ENCODE measurements at regions not wholly inside any gene's neighbourhood (a gene's known extent, or its start where the extent isn't known, plus 50 kb on each side); places are given as distances from the start of the nearest gene placed in this dataset.
A peak's percentile ranks its signal among the peaks of the same experiment; 100 is the strongest.
"Not testable (repeated sequence)": the region's sequence is repeated elsewhere in the genome, so short reads cannot be mapped to it uniquely, and the experiment has no call there.

DNA sequence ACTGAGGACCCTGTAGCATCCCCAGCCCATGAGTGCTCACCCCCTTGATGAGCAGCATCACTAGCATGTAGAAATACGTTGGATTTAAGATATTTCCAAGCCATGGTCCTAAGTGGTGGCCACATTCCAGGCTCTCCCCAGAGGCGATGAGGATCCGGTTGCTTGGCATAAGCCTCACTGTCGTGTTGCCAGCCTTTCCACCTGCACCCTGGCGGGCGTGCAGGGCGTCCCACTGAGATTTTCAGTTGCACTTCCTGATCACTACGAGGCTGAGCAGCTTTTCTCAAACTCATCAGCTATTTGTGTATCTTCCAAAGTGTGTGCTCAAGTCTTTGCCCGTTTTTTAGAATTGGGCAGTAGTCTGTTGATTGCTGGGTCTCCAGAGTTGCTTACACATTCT, 326.3 kb downstream of the CACNA1B start:
- H3K27me3 ChIP-seq (replicated peaks; ENCODE audit: insufficient read depth); H3K36me3 ChIP-seq; DNase-seq (ENCODE audit: low spot score); H3K4me1 ChIP-seq (replicated peaks); H3K27ac ChIP-seq; H3K9me3 ChIP-seq; intact Hi-C loops (cut with DNase I); H3K4me3 ChIP-seq: not testable (repeated sequence)
- WGBS: 47% methylated on average over 8 of the region's 9 CpGs

DNA sequence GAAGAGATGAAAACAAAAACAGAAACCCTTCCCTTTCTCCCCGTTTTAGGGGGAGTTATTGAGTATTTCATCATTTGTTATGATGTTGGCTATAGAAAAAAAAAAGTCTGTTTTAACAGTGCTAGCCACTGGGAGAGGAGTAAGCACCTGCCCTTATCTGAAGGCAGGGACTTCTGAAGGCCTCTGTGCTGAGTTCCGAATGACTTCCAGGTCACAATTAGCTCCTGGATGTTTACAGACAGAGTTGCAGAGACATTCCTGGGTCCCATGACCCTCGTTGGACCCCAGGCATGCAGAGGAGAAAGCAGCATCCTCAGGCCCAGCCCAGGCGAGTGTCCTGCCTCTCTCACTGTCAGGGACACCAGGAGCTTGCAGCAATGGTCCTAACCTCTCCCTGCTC, 328.5 kb downstream of the CACNA1B start:
- H3K9me3 ChIP-seq; H3K36me3 ChIP-seq; H3K4me3 ChIP-seq; H3K4me1 ChIP-seq (replicated peaks); DNase-seq (ENCODE audit: low spot score); intact Hi-C loops (cut with DNase I); H3K27me3 ChIP-seq (replicated peaks; ENCODE audit: insufficient read depth); H3K27ac ChIP-seq: not testable (repeated sequence)
- 77% methylated on average over 4 of the region's 4 CpGs for WGBS

DNA sequence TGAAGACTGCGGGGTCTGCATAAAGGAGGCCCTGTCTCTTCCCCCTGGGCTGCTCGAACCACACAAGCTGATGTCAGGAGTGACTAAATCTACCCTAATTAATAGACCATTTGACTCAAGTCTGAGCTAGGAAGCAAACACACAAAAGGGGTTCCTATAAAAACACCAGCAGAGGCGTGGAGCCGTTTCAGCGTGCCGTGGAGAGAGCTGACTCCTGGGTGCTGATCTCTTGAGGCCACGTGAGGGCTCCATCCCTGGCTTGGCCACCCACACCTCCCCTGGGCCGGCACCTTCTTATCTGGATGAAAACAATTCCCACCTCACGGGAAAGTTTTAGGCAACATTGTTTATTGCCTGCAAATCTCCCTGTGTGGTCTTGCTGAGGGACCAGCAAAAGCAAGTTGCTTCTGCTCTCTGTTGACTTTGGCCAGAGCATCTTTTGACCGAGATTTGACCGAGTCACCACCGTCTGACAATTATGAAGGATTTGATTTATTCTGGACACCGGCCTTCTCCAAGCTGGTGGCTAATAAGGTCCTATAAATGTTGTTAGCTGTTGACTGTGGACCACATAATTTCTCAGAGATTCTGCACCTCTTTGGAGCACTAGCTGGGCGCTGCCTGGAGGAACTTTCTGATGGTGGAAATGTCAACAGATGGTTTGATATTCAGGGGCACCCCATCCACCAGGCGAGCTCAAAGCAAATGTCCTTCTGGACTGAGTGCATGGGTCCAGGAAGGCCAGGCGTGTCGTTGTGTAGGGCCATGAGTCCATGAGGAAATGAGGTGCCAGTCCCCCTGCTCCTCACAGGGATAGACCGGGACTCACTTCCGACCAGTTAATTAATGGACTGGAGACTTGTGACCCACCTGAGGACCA, 330.0 kb downstream of the CACNA1B start:
- 67% methylated on average over 17 of the region's 19 CpGs for WGBS
- DNase-seq (ENCODE audit: low spot score): not testable (repeated sequence)

DNA sequence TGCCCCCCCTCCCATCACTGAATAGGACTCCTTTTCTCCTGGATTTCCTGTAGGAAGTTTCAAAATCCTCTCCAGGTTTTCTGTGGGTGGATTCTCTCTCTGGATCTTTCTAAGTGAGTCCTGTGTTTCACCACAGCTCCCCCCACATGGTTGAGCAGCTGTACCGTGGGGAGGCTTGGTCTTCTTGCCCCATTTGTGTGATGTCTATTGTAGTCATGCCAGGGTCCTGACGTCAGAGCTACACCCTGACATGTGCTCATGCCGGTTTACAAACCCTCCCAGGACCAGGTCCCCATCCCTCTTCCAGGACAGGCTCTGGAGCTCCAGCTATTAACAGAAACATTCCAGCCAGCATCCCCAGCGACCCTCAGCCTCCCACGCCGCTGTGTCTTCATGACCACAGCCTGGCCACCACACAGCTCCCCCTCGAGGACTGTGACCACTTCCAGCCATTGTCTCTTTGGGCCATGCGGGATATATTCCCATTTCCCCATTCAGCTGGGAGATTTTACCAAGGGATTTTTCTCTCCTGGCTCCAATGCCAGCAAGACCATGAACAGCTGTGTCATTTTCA, 331.6 kb downstream of the CACNA1B start:
- H3K4me3 ChIP-seq; H3K27ac ChIP-seq; DNase-seq (ENCODE audit: low spot score); H3K4me1 ChIP-seq (replicated peaks); H3K9me3 ChIP-seq; intact Hi-C loops (cut with DNase I); H3K36me3 ChIP-seq; H3K27me3 ChIP-seq (replicated peaks; ENCODE audit: insufficient read depth): not testable (repeated sequence)
- 46% methylated on average over 3 of the region's 8 CpGs for WGBS

More for the DNA sequence above, 330.0 kb downstream of the CACNA1B start:
- intact Hi-C loops (cut with DNase I); H3K4me3 ChIP-seq; H3K27ac ChIP-seq; H3K9me3 ChIP-seq; H3K27me3 ChIP-seq (replicated peaks; ENCODE audit: insufficient read depth); H3K36me3 ChIP-seq; H3K4me1 ChIP-seq (replicated peaks): not testable (repeated sequence)

DNA sequence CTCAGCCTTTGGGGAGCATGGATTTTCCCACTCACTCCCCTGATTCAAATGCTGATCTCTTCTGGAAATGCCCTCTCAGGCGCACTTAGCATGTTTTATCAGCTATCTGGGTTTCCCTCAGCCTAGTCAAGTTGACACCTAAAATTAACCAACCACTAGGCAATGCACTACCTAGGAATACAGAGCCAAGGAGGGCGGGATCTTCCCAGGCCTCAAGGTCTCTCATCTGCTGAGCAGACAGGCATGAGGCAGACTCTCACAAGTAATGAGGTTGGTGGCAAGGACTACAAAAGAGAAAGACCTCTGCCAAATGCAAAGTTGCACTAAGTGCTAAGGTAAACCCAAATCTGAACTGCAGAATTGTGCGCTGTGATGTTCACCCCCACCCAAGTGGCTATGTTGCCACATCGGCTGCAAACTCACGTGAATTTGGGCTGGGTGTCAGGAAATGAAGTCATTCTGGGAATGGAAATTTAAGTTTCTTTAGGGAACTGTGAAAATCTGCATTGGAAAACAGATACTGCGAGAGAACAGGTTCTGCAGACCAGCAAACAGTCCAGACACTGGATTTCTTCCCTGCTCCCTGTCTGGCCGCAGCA, 332.9 kb downstream of the CACNA1B start:
- H3K4me1 ChIP-seq (replicated peaks); H3K9me3 ChIP-seq; H3K36me3 ChIP-seq; H3K4me3 ChIP-seq; DNase-seq (ENCODE audit: low spot score); H3K27ac ChIP-seq; intact Hi-C loops (cut with DNase I); H3K27me3 ChIP-seq (replicated peaks; ENCODE audit: insufficient read depth): not testable (repeated sequence)
- 71% methylated on average over 7 of the region's 7 CpGs for WGBS

DNA sequence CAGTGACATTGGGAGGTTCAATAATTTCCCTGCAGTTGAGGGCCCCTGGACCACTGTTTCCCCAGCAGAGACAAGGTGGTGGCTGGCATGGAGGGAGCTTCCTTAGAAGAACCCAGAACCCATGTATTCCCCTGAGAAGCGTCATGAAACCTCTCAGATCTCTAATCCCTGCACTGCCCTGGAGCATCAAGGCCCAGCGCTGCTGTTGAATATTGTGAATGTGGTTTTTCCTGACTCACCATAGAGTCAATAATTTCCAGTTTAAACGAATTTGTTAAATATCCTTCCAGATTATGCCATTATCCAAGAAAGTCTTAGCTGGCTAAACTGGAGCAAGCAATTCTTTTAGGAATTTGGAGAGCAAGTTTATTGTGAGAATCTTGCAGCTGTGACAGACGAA, 333.5 kb downstream of the CACNA1B start:
- H3K27me3 ChIP-seq (replicated peaks; ENCODE audit: insufficient read depth); H3K27ac ChIP-seq; H3K4me1 ChIP-seq (replicated peaks); DNase-seq (ENCODE audit: low spot score); H3K36me3 ChIP-seq; intact Hi-C loops (cut with DNase I); H3K9me3 ChIP-seq; H3K4me3 ChIP-seq: not testable (repeated sequence)
- 89% methylated on average over 1 of the region's 4 CpGs for WGBS

DNA sequence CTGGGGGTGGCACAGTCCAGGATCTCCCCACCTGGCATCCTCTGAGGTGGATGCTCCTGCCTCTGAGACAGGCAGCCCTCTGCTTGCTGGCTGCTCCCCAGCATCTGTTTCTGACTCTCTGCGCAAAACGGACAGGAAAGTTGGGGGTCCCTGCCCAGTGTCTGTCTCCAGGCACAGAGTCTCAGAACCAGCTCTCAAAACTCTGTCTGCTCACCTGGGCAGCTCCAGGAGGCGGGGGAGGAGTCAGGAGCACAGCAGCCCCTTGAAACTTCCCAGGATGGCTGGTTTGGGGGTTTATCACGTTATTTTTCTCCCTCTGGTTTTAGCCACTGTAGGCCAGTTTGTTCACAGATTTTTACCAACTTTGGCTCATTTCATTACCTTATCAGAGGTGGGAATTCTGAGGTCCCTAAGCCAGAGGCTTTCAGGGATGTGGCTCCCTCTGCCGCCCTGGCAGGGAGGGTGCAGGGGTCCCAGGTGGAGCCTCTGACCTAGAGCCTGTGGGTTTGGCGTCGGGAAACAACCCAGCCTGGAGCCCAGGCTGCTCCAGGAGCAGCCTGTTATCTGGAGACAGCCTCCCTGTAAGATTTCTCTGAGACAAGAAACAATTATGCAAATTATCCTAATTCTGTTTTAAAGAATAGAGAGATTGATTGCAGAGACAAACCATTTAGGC, 334.1 kb downstream of the CACNA1B start:
- TF ChIP-seq, protein P1, sequence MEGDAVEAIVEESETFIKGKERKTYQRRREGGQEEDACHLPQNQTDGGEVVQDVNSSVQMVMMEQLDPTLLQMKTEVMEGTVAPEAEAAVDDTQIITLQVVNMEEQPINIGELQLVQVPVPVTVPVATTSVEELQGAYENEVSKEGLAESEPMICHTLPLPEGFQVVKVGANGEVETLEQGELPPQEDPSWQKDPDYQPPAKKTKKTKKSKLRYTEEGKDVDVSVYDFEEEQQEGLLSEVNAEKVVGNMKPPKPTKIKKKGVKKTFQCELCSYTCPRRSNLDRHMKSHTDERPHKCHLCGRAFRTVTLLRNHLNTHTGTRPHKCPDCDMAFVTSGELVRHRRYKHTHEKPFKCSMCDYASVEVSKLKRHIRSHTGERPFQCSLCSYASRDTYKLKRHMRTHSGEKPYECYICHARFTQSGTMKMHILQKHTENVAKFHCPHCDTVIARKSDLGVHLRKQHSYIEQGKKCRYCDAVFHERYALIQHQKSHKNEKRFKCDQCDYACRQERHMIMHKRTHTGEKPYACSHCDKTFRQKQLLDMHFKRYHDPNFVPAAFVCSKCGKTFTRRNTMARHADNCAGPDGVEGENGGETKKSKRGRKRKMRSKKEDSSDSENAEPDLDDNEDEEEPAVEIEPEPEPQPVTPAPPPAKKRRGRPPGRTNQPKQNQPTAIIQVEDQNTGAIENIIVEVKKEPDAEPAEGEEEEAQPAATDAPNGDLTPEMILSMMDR (IDR thresholded peaks at IDR 0.05): peak in 1 of 4 experiments; percentile 12
- H3K4me3 ChIP-seq; H3K4me1 ChIP-seq (replicated peaks); intact Hi-C loops (cut with DNase I); H3K27ac ChIP-seq; H3K36me3 ChIP-seq; H3K27me3 ChIP-seq (replicated peaks; ENCODE audit: insufficient read depth); DNase-seq (ENCODE audit: low spot score); H3K9me3 ChIP-seq: not testable (repeated sequence)
- 56% methylated on average over 7 of the region's 7 CpGs for WGBS

DNA sequence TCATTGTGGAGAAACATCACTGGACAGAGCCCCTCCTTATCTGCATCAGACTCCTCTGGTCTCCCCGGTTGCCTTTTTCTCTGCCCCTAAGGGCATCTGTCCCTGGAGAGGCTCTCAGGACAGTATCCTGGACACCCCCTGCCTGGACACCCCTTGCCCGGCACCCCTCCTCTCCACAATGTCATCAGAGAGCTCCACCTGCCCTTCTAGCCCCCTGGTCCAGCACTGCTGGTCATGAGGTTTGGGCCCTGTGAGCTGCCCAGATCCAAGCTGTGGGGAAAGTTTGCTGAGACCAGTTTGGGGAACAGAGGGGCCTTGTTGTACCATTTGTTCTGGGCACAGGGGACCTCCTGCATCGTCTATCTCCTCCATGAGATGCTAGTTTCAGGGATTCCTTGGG, 335.2 kb downstream of the CACNA1B start:
- H3K36me3 ChIP-seq; H3K27me3 ChIP-seq (replicated peaks; ENCODE audit: insufficient read depth); H3K4me1 ChIP-seq (replicated peaks); intact Hi-C loops (cut with DNase I); DNase-seq (ENCODE audit: low spot score); H3K27ac ChIP-seq; H3K9me3 ChIP-seq; H3K4me3 ChIP-seq: not testable (repeated sequence)
- WGBS: 100% methylated on average over 1 of the region's 3 CpGs

DNA sequence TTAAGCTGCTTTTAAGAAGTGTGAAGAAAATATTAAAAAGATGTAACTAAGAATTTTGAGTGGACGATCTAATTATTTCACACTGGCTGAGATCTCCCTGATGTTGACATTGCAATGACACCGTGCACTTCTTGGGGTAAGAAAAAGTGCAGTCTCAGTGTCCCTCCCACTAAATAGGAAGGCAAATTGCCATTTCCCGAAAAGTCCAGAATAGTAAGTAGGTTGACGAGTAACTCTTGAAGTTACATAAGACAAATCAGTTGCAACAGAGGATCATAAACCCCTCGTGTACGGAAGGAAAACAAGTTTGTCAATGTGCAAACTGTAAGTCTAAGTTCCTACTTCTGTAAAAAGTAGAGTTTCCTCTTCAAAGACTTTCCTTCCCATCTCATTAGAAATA, 336.2 kb downstream of the CACNA1B start:
- H3K4me1 ChIP-seq (replicated peaks); H3K27me3 ChIP-seq (replicated peaks; ENCODE audit: insufficient read depth); H3K9me3 ChIP-seq; H3K36me3 ChIP-seq; DNase-seq (ENCODE audit: low spot score); H3K27ac ChIP-seq; H3K4me3 ChIP-seq; intact Hi-C loops (cut with DNase I): not testable (repeated sequence)
- WGBS: 19% methylated on average over 4 of the region's 6 CpGs

DNA sequence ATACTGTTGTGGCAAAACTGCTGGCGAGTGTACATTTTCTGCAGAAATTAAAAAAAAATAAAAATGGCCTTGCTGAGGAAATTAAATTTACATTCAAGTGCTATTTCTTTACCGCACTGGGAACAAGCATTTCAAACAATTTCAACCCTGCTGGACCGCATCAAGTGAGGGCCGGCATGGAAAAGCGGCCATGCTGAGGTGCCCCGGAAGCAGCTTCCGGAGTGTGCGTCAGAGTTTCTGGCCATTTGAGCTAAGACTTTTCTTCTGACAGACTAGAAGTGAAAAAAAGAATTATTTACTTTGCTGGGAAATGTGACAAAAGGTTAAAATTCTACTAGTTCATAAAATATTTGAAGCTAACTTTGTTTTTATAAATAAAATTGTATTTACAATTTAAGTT, 337.0 kb downstream of the CACNA1B start:
- DNase-seq (ENCODE audit: low spot score); H3K4me3 ChIP-seq; intact Hi-C loops (cut with DNase I); H3K36me3 ChIP-seq; H3K4me1 ChIP-seq (replicated peaks); H3K27me3 ChIP-seq (replicated peaks; ENCODE audit: insufficient read depth); H3K27ac ChIP-seq; H3K9me3 ChIP-seq: not testable (repeated sequence)
- 69% methylated on average over 8 of the region's 8 CpGs for WGBS

DNA sequence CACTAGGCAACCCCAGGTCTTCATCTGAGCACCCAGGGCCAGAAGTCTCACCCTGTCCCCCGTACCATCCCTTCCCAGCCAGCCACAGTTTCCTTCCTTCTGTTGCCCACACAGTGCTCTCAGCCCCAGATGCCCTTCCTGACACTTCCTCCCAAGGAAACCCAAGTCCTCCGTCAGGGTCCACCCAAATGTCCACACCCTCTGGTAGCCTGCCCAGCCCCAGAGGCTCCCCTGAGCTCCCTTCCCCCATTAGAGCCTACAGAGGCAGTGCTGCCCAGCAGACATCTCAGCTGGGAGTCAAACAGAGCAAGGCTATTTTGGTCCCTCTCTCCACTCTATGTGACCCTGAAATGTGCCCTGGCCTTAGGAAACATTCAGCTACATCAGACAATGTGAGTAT, 338.0 kb downstream of the CACNA1B start:
- DNase-seq (ENCODE audit: low spot score); H3K27me3 ChIP-seq (replicated peaks; ENCODE audit: insufficient read depth); H3K36me3 ChIP-seq; H3K27ac ChIP-seq; H3K9me3 ChIP-seq; H3K4me1 ChIP-seq (replicated peaks); intact Hi-C loops (cut with DNase I); H3K4me3 ChIP-seq: not testable (repeated sequence)
- WGBS: no CpG with 5 or more reads among the region's 2 CpGs

All from prostate gland (tissue), 2 donors.